ENCODE measurements at regions not wholly inside any gene's neighbourhood (a gene's known extent, or its start where the extent isn't known, plus 50 kb on each side); places are given as distances from the start of the nearest gene placed in this dataset.

GRCh38 chr5:104372796-104373195 lies 810.2 kb upstream of the NUDT12 start:
- H3K27me3 ChIP-seq (ENCODE audit: control insufficient read depth, insufficient read depth, low read length): no peaks in the 10 kb centered on the region
- no peak for DNase-seq
- no peaks in the 10 kb centered on the region for H3K36me3 ChIP-seq (ENCODE audit: control insufficient read depth, insufficient read depth, low read length)
- no peak overlapping the region for H3K4me3 ChIP-seq (ENCODE audit: low read length)
- no peaks in the 10 kb centered on the region for H3K4me1 ChIP-seq (ENCODE audit: control insufficient read depth, insufficient read depth, low read length)
- WGBS (ENCODE audit: insufficient coverage): no CpG with 5 or more reads among the region's 2 CpGs
- H3K9me3 ChIP-seq (replicated peaks; ENCODE audit: control insufficient read depth, low read depth, low read length): no peaks in the 10 kb centered on the region
- H3K27ac ChIP-seq (ENCODE audit: low read length): no peak overlapping the region

- Histone ChIP-seq H3K4me3 (ENCODE audit: low read length) (no peak overlapping the region), H3K4me1 (ENCODE audit: control insufficient read depth, insufficient read depth, low read length) (no peaks in the 10 kb centered on the region), H3K9me3 (replicated peaks; ENCODE audit: control insufficient read depth, low read depth, low read length) (no peaks in the 10 kb centered on the region), H3K27ac (ENCODE audit: low read length) (no peak overlapping the region), H3K27me3 (ENCODE audit: control insufficient read depth, insufficient read depth, low read length) (no peaks in the 10 kb centered on the region), H3K36me3 (ENCODE audit: control insufficient read depth, insufficient read depth, low read length) (no peaks in the 10 kb centered on the region)
- 90% methylated on average over 8 of the region's 10 CpGs for WGBS (ENCODE audit: insufficient coverage)
- no peak for DNase-seq
Observed at GRCh38 chr5:104372376-104372775, 809.8 kb upstream of the NUDT12 start.

DNA sequence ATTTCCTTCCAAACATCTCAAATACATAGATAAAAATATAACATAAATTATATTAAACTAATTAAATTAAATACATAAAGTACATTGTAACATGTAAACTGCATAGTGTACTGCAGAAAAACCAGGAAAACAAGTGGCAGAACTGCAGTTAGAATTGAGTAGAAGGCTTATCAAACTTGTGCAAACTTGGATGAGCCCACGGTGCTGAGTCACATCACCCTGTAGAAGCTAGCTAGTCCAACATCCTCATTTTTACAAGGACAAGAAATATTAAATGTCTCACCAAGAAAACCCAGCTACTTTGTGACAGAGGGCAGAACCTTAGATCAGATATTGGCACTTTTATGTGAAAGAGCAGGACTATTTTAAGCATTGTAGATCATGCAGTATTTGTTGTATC lies 807.9 kb upstream of the NUDT12 start:
- Histone ChIP-seq H3K4me1 (ENCODE audit: control insufficient read depth, insufficient read depth, low read length) (no peaks in the 10 kb centered on the region), H3K36me3 (ENCODE audit: control insufficient read depth, insufficient read depth, low read length) (no peaks in the 10 kb centered on the region), H3K27me3 (ENCODE audit: control insufficient read depth, insufficient read depth, low read length) (no peaks in the 10 kb centered on the region), H3K4me3 (ENCODE audit: low read length) (no peak overlapping the region), H3K27ac (ENCODE audit: low read length) (no peak overlapping the region), H3K9me3 (replicated peaks; ENCODE audit: control insufficient read depth, low read depth, low read length) (no peaks in the 10 kb centered on the region)
- DNase-seq: no peak
- WGBS (ENCODE audit: insufficient coverage): no CpG with 5 or more reads among the region's 1 CpG

DNA sequence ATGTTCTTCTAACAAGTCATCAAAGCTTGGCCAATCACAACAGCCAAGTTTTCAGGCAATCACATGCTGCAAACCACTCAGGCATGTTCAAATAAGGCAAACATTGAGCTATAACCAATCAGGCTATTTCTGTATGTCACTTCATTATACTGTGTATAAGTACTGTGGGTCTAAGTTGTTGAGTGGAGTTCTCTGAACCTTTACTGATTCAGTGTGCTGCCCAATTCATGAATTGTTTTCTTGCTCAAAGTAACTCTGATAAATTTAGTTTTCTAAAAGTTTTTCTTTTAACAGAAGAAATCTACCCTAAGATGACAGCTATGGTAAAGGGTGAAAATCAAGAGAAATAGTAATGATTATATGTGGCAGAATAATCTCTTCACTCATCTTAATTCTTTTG lies 805.4 kb upstream of the NUDT12 start:
- Histone ChIP-seq H3K36me3 (ENCODE audit: control insufficient read depth, insufficient read depth, low read length) (no peaks in the 10 kb centered on the region), H3K9me3 (replicated peaks; ENCODE audit: control insufficient read depth, low read depth, low read length) (no peaks in the 10 kb centered on the region), H3K27me3 (ENCODE audit: control insufficient read depth, insufficient read depth, low read length) (no peaks in the 10 kb centered on the region), H3K4me1 (ENCODE audit: control insufficient read depth, insufficient read depth, low read length) (no peaks in the 10 kb centered on the region), H3K4me3 (ENCODE audit: low read length) (no peak overlapping the region), H3K27ac (ENCODE audit: low read length) (no peak overlapping the region)
- no peak for DNase-seq

DNA sequence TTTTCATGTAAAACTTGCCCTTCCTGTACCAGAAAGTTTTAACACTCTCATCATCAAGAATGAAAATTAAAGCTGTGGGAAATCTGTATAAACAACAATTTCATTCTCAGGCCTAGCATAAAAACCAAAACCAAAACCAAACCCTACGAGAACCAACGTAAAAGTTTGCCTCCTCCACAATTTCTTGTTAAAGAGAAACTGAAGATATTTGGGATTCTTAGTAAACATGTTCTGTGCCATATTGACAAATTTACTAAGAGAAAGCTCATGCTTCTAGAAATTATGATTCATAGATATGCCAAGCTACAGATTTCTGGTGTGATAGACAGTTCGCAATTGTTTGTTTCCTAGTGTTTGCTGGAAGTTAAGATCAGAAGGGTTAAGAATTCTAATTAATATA lies 801.0 kb upstream of the NUDT12 start:
- Histone ChIP-seq H3K36me3 (ENCODE audit: control insufficient read depth, insufficient read depth, low read length) (no peaks in the 10 kb centered on the region), H3K4me1 (ENCODE audit: control insufficient read depth, insufficient read depth, low read length) (no peaks in the 10 kb centered on the region), H3K27ac (ENCODE audit: low read length) (no peak overlapping the region), H3K27me3 (ENCODE audit: control insufficient read depth, insufficient read depth, low read length) (no peaks in the 10 kb centered on the region), H3K4me3 (ENCODE audit: low read length) (no peak overlapping the region), H3K9me3 (replicated peaks; ENCODE audit: control insufficient read depth, low read depth, low read length) (no peaks in the 10 kb centered on the region)
- DNase-seq: no peak
- WGBS (ENCODE audit: insufficient coverage): no CpG with 5 or more reads among the region's 3 CpGs

- Histone ChIP-seq H3K4me3 (ENCODE audit: low read length) (no peak overlapping the region), H3K36me3 (ENCODE audit: control insufficient read depth, insufficient read depth, low read length) (no peaks in the 10 kb centered on the region), H3K27me3 (ENCODE audit: control insufficient read depth, insufficient read depth, low read length) (no peaks in the 10 kb centered on the region), H3K4me1 (ENCODE audit: control insufficient read depth, insufficient read depth, low read length) (no peaks in the 10 kb centered on the region), H3K27ac (ENCODE audit: low read length) (no peak overlapping the region), H3K9me3 (replicated peaks; ENCODE audit: control insufficient read depth, low read depth, low read length) (no peaks in the 10 kb centered on the region)
- 88% methylated on average over 2 of the region's 5 CpGs for WGBS (ENCODE audit: insufficient coverage)
- no peak for DNase-seq
Observed at GRCh38 chr5:104361932-104362331, 799.3 kb upstream of the NUDT12 start.

DNA sequence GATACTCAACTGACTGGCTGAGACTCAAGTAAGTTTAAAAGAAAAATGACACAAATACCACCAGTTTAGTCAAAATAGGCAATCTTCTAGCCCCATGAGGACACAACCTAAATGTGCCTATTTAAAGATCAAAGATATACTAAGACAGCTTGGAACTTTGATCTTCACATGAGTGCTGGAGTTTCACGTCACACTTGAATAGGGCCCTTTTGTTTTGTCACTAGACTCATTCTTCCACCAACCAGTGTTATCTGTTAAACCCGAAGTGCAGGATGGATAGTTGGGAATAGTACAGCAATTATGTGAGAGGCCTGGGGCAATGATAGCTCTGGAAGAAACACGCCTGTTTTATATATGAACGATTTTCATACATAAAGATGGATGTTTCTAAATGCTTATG lies 792.8 kb upstream of the NUDT12 start:
- no peaks in the 10 kb centered on the region for H3K27me3 ChIP-seq (ENCODE audit: control insufficient read depth, insufficient read depth, low read length)
- DNase-seq: no peak
- H3K36me3 ChIP-seq (ENCODE audit: control insufficient read depth, insufficient read depth, low read length): no peaks in the 10 kb centered on the region
- no peaks in the 10 kb centered on the region for H3K9me3 ChIP-seq (replicated peaks; ENCODE audit: control insufficient read depth, low read depth, low read length)
- no peaks in the 10 kb centered on the region for H3K4me1 ChIP-seq (ENCODE audit: control insufficient read depth, insufficient read depth, low read length)
- H3K27ac ChIP-seq (ENCODE audit: low read length): no peak overlapping the region
- WGBS (ENCODE audit: insufficient coverage): no CpG with 5 or more reads among the region's 4 CpGs
- no peak overlapping the region for H3K4me3 ChIP-seq (ENCODE audit: low read length)

- Histone ChIP-seq H3K36me3 (ENCODE audit: control insufficient read depth, insufficient read depth, low read length) (no peaks in the 10 kb centered on the region), H3K27me3 (ENCODE audit: control insufficient read depth, insufficient read depth, low read length) (no peaks in the 10 kb centered on the region), H3K9me3 (replicated peaks; ENCODE audit: control insufficient read depth, low read depth, low read length) (no peaks in the 10 kb centered on the region), H3K4me1 (ENCODE audit: control insufficient read depth, insufficient read depth, low read length) (no peaks in the 10 kb centered on the region), H3K4me3 (ENCODE audit: low read length) (no peak overlapping the region), H3K27ac (ENCODE audit: low read length) (no peak overlapping the region)
- DNase-seq: peak; percentile 35
- WGBS (ENCODE audit: insufficient coverage): no CpG with 5 or more reads among the region's 4 CpGs
Observed at GRCh38 chr5:104353371-104353770, 790.8 kb upstream of the NUDT12 start.

DNA sequence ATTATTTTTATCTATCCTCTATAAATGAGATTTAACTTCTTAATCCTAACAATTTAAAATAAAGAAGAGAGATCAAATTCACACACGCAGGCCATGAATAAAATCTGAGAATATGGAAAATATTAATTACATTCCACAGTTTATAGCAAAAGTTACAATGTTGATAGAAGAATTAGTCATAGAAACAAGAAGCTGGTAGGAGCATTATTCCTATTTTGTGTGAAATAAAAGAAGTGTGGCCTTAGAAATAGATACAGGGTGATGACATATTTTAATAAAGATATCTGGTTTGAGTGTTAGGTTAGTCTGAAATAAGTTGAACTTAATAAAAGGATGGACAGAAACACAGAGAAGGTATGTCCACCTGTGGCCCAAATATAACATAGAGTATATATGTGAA lies 790.4 kb upstream of the NUDT12 start:
- no peak overlapping the region for H3K4me3 ChIP-seq (ENCODE audit: low read length)
- no CpG with 5 or more reads among the region's 1 CpG for WGBS (ENCODE audit: insufficient coverage)
- no peaks in the 10 kb centered on the region for H3K36me3 ChIP-seq (ENCODE audit: control insufficient read depth, insufficient read depth, low read length)
- H3K27me3 ChIP-seq (ENCODE audit: control insufficient read depth, insufficient read depth, low read length): no peaks in the 10 kb centered on the region
- no peak overlapping the region for H3K27ac ChIP-seq (ENCODE audit: low read length)
- no peaks in the 10 kb centered on the region for H3K4me1 ChIP-seq (ENCODE audit: control insufficient read depth, insufficient read depth, low read length)
- DNase-seq: no peak
- no peaks in the 10 kb centered on the region for H3K9me3 ChIP-seq (replicated peaks; ENCODE audit: control insufficient read depth, low read depth, low read length)

DNA sequence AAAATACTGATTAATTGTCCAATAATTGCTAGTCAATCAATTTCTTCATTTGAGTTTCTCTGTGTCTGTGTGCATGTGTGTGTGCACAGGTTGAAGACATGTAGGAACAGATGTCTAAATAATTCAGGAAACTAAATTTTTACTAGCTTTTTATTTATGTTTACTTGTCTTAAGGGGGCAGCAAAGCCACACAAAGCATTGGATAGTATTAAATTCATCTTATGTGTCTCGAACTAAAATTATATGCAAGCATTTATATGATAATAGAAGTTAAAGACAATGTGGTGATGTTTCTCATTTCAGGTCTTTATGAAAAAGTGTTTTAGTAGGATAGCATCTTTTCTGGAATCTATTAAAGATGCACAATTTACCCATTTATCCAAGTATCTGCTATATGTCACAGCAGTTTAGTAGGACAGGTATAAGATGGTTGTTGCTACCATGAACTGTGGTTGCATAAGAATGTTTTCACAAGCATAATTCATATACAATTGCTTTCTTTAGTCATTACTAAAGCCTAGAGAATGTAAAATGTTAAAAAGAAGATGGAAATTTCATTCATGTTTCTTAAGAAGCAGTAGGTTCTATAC lies 784.6 kb upstream of the NUDT12 start:
- no CpG with 5 or more reads among the region's 1 CpG for whole genome bisulfite sequencing (ENCODE audit: insufficient coverage)
- peak; percentile 71 for DNase-seq
- no peaks in the 10 kb centered on the region for H3K27me3 ChIP-seq (ENCODE audit: control insufficient read depth, insufficient read depth, low read length)
- no peak overlapping the region for H3K4me3 ChIP-seq (ENCODE audit: low read length)
- H3K9me3 ChIP-seq (replicated peaks; ENCODE audit: control insufficient read depth, low read depth, low read length): no peaks in the 10 kb centered on the region
- H3K4me1 ChIP-seq (ENCODE audit: control insufficient read depth, insufficient read depth, low read length): no peaks in the 10 kb centered on the region
- H3K27ac ChIP-seq (ENCODE audit: low read length): no peak overlapping the region
- H3K36me3 ChIP-seq (ENCODE audit: control insufficient read depth, insufficient read depth, low read length): no peaks in the 10 kb centered on the region

All from muscle of leg (tissue), 3 donors.